HG03558 (cell line): ENCODE measurements at regions not wholly inside any gene's neighbourhood (a gene's known extent, or its start where the extent isn't known, plus 50 kb on each side); places are given as distances from the start of the nearest gene placed in this dataset.

ENCODE experiments used
- ATAC-seq: cut with Tn5 transposase; IDR thresholded peaks from one replicate; pipeline ENCODE4 v1.9.1; 2021; ENCODE audit warnings: moderate number of reproducible peaks; ENCODE audit not compliant: unreplicated experiment; ENCODE audit errors: extremely low read depth

DNA sequence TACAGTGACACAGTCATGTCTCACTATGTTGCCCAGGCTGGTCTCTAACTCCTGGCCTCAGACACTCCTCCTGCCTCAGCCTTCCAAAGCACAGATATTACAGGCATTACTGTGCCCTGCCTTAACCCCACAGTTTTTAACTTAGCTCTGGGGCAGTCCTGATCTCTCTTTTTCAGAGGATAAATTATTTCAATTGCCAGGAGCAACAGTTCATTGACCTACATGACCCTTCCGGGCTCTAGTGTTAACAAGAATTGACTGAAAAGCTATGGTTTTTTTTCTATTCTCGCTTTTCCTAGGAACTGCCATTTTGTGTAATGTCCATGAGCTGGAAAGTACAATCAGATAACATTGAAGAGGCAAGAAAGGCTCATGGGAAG, 92.8 kb downstream of the HNRNPLL start:
- no peak for ATAC-seq

DNA sequence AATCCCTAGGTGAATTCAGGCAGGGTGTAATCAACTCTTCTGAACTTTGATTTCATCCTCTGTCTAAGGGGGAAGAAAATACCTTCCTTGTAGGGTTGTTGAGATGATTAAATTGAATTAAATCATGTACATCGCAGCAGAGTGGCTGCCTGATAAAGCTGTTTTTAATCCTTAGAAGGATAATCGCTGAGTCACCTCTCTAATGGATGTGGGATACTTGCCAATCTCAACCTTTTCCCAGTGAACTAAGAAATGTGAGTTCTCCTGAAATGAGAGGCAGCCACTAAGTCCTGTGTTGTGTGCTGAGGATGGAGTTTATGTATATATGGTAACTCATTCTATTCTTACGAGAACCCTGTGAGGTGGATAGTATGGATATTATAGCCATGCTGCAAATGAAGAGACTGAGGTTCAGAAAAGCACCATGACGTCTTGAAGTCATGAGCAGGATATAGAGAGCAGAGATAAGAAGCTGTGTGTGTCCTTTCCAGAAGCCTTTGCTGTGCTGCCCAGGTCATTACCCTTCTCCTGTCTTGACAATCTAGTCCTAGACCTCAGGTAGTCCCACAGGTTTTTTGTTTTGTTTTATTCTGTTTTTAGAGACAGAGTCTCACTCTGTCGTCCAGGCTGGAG, 93.3 kb downstream of the HNRNPLL start:
- ATAC-seq, result no peak

DNA sequence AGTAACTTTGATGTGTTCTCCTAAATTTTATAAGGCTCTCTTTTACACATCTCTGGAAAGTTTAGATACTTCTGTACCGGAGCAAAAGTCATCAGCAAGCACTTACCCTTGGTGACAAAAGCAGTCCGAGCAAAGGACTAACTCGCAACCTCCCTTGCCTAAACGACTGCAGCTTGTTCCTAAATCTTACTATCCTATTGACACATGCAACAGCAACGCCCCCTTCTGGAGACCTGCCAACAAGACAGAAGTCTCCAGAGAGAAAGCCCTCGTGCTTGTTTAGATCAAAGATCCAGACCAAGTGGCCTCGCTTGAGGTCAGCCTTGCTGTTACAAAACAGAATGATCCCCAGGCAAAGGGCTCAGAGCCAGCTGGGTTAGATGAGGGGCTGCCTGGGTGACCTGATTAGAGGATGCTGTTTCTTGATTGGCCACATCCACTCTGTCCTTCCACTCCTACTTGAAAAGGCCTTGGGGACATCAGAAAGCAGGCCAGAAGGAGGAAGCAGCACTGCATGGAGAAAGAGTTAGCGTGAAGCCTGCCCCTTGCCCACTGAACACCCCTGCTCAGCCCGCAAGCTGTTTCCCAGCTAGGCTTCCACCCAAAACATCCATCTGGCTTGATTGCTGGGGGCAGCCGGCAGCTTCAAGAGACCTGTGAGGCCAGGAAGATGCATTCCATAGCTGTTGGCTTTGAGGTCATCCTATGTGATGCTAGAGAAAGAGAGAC, 94.3 kb downstream of the HNRNPLL start:
- no peak for ATAC-seq

DNA sequence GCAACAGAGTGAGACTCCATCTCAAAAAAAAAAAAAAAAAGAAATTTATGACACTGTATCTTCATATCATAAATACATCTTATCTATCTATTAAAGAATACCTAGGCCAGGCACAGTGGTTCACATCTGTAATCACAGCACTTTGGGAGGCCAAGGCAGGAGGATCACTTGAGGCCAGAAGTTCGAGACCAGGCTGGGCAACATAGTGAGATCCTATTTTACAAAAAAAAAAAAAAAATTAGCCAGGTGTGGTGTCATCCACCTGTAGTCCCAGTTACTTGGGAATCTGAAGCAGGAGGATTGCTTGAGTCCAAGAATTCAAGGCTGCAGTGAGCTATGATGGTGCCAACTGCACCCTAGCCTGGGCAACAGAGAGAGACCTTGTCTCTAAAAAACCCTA, 95.0 kb downstream of the HNRNPLL start:
- no peak for ATAC-seq

DNA sequence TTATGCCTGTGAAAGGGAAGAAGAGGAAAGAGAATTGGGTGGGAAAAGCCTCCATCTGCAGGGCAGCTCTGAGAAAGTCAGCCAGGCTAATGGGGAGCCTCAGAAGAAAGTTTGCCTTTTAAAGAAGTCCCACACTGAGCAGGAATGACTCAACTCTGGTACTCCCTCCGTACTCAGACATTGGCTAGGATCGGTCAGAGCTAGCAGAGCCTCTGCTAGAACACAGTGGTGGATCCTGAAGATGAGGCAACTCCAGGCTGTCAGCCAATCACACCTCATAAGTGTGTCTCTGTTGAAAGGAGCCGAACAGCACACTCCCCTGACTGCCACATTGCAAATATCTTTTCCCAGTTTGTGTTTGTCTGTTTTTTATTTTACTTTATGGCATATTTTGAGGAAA, 96.9 kb downstream of the HNRNPLL start:
- ATAC-seq, result no peak

DNA sequence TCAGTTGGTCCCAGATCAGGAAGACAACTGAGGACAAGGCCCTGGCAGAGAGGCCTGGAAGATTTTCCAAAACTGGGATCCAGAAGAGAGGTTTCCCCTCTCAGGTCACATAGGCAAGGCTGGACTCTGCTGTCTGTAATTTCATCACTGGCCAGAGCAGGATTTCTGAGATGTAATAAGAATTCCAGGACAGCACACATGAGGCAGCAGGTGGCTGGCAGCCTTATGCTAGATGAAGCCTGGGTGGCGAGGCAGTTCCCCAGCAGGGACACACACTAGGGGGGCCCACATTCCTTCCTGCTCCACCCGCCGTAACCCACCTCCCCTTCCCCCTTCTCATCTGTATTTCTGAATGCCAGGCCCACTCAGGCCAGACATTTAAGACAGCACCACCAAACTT, 98.6 kb downstream of the HNRNPLL start:
- ATAC-seq, result no peak

DNA sequence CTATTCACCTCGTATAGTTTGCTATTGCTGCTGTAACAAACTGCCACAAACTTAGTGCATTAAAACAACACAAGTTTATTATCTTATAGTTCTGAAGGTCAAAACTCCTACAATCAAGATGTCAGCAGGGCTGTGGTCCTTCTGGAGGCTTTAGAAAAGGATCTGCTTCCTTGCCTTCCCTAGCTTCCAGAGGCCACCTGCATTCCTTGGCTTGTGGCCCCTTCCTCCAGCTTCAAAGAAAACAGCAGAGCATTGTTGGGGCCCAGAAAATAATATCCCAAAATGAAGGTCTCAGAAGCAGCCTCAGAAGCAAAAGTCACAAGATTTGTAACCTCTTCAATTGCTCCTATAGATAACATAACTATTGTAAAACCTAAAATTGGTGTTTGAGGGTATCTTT, 100.6 kb downstream of the HNRNPLL start:
- ATAC-seq, result no peak

DNA sequence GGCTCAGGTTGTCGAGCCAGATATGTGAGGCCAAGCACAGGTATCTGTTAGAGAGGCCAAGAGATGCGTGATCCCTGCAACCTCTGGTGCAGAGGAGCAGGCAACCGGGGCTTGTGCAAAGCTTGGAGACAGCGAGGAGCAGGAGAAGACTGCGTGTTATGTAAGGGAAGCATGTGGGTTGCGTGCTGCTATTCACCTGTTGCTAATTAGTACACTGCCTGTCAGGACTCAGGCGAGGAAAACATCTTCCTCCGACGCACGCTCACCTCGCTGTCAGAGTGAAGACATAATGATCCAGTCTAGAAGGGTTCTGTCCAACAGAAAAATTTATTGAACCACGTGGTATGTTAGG, 102.5 kb downstream of the HNRNPLL start:
- ATAC-seq, result no peak

DNA sequence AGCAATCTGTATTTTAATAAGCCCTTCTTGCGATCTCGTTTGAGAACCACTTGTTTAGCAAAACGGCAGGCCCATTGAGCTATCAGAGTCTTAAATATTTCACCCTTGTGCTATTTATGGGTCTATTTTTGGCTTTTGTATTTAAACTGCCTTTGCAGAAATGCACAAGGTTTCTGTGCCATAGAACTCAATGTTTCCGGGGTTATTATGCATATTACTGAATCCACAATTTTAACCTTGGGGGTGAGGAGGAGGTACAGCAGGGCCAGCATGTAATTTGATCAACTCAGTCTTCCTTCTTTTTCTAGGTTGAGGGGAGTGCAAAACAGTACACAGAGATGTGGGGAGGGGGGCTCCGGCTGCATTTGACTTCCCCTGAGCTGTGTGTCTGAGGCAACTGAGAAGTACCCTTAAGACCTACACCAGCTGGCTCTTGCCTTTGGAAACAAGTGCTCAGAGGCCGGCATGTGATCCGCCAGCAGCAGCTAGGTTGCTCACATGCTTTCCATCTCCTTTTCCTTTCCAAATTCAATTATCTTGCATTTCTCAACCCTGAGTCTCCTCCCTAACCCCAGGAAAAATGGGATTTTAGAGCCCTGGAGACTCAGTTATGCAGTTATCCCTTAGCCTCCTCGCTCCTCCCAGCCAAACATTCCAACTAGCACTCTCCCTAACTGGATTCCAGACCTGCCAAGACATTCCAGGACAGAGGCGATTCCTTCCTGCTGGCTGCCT, 103.0 kb downstream of the HNRNPLL start:
- no peak for ATAC-seq

DNA sequence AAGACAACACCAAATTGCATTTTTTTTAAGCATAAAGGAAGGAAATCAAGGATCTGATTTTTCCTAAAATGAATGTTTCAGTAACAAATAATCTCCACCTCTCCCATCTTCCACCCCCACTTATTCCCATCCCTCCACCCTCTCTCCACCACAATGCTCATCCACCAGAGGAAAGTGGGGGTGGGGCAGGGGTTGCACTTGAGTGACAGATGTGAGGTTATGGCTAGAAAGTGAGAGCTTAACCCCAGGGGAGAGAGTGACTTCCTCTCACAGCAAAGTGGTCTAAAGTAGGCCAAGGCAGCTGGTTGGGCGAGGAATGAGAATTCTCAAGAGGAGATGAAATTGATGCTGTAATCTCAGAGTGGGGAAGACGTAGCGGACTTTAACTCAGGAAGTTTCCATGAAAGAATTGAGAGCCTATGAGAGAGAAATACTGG, 104.7 kb downstream of the HNRNPLL start:
- ATAC-seq, result no peak

DNA sequence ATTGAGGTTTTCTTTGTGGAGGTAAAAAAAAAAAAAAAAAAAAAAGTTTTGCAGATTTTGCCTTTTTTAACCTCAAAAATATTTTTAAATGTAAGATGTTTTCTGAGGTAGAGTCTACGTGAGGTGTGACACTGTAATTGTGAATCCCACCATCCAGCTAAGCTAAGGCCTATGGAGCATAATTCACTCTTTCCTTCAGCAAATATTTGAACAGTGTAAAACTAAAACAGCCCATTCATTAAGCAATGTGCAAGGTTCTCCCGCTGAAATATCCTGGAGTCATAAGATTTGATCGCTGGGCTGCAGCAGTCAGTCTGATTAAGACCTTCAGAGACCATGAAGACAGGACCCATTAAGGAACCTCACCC, 105.1 kb downstream of the HNRNPLL start:
- no peak for ATAC-seq

DNA sequence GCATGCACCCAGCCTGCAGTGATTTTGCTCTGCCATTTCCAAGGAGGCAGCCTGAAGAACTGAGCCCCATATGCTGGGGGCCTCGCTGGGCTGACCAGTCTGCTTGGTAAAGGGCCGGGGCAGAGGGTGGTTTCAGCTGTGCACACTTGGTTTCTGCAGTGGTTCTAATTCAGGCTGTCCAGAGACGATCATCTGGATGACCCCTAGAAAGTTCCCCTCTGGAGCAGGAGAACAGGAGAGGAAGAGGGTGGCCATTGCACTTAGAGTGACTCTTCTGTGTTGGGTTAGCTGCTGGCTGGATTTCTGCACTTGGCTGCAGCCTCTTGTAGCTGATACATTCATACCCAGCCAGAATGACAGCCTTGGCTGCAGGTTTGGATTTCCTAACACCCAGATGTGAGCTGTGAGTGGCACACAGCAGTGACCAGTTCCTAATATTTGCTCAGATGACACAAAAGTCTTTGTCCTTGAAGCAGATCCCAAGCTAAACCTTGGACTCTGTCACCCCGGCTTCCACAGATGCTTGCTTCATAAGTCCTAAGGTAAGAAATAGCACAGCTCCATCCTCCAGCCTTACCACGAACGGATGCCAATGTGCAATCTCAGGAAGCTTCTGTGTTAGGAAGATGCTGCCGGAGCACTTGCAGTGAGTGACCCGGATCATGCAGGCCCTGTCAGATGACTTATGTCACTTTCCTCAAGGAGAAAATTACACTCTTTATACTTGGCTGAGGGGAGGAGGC, 105.6 kb downstream of the HNRNPLL start:
- ATAC-seq, result no peak

DNA sequence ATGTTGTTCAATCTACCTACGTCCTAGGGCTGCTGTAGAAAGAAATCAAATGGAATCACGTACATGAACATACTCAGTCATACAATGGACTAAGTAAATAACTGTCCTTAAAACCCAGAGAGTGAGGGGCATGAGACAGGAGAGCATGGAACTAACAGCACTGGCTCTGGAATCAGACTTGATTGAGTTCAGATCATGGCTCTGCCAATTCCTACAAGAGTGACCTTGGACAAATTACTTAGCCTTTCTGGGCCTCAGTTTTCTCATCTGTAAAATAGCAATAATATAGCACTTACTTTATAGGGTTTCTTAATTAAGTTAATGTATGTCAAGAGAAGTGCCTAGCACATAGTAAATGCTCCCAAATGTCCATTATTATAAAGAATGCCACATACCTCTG, 106.8 kb downstream of the HNRNPLL start:
- ATAC-seq, result no peak

DNA sequence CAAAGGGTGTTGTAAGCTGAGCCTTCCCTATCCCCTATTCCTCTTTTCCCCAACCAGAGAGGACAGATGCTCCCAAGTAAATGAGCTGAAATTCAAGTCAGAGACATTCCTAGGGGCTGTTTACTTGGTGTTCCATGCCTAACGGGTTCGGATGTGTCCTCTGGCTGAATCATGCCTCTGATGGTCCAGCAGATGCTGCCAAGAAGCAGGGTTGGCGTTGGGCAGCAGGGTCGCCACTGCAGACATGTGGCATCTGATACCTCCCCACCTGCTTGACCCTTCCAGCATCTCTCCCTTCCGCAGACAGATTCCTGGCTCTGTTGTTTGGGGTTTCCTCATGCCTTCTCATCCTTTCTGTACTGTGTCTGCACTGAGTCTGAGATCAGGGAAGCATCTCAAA, 108.3 kb downstream of the HNRNPLL start:
- no peak for ATAC-seq

DNA sequence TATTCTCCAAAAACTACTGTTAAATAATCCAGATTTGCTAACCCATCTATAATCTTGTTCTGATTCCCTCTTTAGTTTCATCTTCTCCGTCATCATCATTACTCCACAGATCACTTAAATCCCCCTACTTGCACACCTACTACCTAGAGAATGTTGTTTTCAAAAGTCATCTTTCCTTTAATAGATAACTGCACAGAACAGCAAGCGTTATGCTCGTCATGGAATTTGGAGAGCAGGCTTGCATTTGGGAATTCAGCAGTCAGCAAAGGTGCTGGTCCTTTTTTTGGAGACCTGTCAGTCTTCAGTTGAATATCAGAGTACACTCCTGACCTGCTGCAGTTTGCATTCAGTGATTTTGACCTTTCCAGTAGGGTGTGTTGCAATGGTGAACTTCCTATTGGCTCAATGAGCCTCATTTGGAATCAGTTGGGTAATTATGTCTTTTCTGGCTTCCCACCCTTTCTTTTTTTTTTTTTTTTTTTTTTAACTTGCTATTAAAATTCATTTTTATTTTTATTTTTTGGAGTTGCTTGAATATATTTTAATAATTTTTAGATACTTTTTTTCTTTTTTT, 110.6 kb downstream of the HNRNPLL start:
- ATAC-seq, result no peak

DNA sequence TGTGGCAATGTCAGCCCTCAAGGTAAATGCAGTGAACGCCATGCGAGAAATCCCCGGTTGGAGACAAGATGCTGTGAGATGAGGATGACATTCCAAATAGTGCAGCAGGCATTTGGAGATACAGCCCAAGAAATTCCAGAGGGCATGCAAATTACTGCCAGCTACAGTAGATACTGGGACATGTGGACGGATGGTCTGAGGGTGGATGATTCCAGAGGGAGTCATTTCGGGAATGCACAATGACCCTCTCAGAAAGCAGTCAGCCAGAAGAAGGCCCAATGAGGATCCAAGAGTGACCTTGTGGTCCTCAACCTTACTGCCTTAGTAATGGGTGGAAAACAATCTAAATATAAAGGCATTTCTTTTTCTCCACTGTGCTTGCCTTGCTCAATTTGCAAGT, 111.3 kb downstream of the HNRNPLL start:
- ATAC-seq, result no peak

DNA sequence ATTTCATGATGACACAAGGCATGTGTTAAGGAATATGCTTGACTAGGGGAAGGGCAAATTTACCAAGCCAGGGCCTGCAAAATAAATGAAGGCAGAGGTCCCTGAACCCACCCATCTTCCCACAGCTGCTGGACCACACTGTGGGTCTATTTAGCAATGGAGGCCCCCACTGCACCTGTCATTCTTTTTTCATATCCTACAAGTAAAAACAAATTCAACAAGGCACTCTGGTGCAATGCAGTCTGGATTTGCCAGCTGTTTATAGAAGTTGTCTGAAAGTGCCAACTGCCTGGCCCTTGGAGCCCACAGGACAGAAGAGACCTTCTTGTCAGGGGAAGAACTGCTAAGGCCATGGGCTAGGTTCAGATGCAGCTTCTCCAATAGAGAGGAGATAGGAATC, 112.8 kb upstream of the ATL2 start:
- no peak for ATAC-seq

DNA sequence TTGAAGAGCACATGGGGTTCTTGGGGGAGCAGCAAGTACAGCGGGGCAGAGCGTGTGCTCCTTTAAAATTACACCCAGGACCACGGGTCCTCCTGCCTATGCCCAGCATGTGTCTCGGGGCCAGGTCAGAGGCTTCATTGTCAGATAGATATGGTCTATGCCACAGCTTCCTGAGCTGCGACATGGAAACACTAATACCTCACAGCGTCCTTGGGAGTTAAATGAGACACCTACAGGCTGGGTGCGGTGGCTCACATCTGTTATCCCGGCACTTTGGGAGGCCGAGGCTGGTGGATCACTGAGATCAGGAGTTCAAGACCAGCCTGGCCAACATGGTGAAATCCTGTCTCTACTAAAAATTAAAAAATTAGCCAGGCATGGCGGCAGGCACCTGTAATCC, 110.8 kb upstream of the ATL2 start:
- no peak for ATAC-seq

DNA sequence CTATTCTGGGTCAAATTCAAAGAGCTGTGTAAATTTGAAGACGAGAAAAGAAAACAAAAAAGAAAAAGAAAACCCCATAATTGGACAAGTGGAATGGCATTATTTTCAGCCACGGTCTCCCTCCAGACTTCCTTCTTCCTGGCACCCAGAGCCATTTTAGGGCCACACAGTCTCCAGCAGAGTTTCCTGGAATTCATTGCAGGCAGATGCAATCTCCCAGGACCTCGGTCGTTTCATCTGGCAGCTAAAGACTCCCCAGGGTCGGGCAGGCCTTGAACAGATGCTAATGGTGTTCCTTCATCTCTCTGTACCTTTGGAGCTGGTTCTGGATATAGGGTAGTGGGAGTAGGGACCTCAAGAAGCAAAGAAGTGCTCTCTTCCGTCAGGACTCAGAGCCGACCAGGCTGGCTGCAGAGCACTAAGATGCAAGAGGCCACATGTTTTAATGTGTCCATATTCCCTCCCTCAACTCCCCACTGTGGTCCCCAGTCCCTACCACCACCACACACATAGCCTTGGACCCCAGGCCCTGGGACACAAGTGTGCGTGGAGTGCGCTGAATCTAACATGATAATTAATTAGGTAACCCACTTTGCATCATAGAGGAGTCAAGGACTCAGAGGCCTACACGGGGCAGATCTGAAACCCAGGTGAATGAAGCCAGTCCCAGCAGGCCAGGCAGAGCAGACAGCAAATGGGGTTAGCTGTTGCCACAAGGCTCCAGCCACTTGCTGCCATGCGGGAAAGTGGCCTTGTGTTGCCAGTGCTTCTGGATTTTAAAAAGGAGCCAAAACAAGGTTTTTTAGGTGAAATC, 109.3 kb upstream of the ATL2 start:
- no peak for ATAC-seq

DNA sequence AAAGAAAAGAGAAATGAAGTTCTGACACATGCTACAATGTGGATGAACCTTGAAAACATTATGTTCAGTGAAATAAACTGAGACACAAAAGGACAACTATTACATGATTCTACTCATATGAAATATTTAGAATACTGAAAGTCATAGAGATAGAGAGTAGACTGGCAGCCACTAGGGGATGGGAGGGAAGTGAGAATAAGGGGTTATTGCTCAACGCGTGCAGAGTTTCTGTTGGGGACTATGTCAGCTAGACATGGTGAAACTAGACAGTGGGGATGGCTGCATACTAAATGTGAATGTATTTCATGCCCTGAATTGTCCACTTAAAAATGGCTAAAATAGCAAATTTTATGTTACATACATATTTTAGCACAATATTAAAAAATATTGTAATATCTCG, 108.7 kb upstream of the ATL2 start:
- peak; percentile 91 for ATAC-seq
